ENCODE measurements at regions not wholly inside any gene's neighbourhood (a gene's known extent, or its start where the extent isn't known, plus 50 kb on each side); places are given as distances from the start of the nearest gene placed in this dataset.

GRCh38 chr5:62680121-62680520, 101.5 kb downstream of the LRRC70 start:
- TF ChIP-seq CTCF (IDR thresholded peaks at IDR 0.05), result no peak
- TF ChIP-seq EZH2phosphoT487 (IDR thresholded peaks at IDR 0.05), result no peak
